Activated CD4-positive, alpha-beta T cell treated with anti-CD3 and anti-CD28 coated beads, Interleukin-2, Interleukin-6, amounts not matched to agents 100 ng/mL and 50 ng/mL, durations not matched to agents 16 hours and 8 hours (primary cell): ENCODE measurements at regions not wholly inside any gene's neighbourhood (a gene's known extent, or its start where the extent isn't known, plus 50 kb on each side); places are given as distances from the start of the nearest gene placed in this dataset.
A peak's percentile ranks its signal among the peaks of the same experiment; 100 is the strongest.

Experiments
- DNase-seq: peaks from one replicate; pipeline ENCODE4 v3.0.0-alpha.2; 2020

DNA sequence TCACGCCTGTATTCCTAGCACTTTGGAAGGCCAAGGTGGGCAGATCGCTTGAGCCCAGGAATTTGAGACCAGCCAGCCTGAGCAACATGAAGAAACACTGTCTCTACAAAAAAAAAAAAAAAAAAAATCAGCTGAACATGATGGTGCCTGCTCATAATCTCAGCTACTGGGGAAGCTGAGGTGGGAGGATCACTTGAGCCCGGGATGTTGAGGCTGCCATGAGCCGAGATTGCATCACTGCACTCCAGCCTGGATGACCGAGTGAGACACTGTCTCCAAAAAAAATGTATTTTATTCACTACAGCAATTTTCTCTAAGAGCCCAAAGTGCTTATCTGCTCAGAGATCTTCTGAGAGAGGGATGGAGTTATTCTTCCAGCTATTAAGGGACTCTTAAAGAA is 215.8 kb upstream of the PPP3CA start:
- DNase-seq: no peak

GRCh38 chr4:101556842-101557241 is 209.5 kb upstream of the PPP3CA start:
- DNase-seq: no peak

DNA sequence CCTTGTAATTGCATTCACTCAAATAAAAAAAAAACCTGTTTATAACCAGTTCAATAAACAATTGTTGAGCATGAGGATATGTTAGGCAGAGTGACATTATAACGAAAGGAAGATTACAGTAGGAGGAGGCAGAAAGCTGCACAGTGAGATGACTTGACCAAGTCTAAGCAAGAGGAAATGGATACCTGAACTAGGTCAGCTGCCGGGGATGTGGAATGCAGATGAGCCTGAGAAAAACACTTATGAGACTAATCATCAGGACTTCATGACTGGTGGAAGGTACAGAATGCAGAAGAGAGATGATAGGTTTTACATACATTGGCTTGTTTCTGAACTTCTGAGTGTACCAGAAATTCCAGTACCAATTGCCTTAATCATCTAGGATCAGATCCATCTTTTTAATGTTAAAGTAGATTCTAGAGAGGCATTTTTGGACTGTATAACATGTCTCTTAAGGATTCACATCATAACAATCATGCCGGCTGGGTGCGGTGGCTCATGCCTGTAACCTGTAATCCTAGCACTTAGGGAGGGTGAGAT is 208.1 kb upstream of the PPP3CA start:
- no peak for DNase-seq

DNA sequence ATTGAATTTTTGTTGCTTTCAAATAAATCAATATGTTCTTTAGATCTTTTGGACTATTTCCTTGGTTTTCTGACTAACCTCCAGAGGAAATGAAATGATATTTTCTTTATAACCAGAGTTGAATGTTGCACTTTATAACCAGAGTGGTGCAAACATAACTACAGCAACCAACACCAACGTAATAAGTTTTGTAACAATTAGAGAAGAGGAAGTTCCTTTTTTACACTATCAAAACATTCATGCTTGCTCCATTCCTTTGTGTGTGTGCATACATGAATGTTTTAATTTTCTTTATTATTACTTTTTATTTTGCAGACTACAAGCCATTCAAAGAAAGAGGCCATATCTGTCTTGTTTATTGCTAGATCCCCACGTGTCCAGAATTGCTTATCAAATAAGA is 193.0 kb upstream of the PPP3CA start:
- no peak for DNase-seq

DNA sequence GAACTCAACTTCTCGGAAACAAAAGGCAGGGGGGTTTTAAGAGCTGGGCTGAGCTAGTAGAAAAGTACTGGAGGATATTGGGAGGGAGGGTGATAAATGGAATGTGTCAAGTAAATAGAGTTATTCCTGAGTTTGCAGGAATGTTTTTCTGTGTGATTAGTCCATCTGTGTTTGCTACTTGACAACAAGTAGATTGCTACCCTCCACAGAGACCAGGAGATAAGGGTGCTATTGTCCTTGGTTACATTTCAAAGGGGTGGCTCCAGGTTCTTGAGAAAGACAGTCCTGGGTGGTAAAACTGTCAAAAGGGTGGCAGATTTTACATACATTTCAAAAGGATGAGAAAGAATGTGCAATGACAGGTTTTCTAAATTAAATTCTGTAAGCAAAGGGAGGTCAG is 181.2 kb upstream of the PPP3CA start:
- no peak for DNase-seq

GRCh38 chr4:101527188-101527587 is 179.9 kb upstream of the PPP3CA start:
- peak; percentile 88 for DNase-seq

DNA sequence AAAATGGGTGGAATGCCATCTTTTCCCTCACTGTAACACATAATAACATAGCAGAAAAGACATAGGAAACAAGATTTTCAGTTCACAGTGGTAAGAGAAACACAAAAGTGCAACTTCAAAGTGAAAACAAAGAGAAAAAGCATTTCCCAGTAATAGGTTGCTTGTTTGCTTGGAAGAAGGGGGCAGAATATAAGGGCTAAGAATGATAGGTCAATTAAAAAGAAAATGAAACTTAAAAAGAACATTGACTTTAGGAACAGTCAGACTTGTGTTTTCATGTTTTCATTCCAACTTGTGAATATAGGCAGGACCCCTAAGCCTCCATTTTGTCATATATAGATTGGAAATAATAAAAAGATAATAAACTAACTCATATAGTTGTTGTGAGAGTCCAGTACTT is 168.2 kb upstream of the PPP3CA start:
- DNase-seq: no peak

DNA sequence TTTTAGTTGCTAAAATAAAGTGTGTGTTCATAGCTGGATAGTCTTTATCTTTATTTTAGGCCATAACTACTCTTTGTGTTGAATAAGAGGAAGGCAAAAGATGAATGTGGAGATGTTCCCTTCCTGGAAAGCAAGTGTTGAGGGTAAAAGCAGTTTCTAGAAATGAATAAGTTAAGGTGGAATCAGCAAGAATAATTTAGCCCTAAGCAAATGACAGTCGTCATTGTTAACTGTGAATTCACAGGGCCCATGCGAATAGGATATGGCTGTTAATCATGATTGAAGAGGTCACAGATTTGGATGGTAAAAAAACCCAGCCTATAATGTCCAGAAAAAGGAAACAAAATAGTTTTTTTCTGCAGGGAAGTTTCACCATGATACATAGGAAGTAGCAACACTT is 167.8 kb upstream of the PPP3CA start:
- peak; percentile 22 for DNase-seq

GRCh38 chr4:101512416-101512815 is 165.1 kb upstream of the PPP3CA start:
- DNase-seq: no peak

GRCh38 chr4:101501421-101501820 is 154.1 kb upstream of the PPP3CA start:
- DNase-seq: no peak

- no peak for DNase-seq
Observed at GRCh38 chr4:101500742-101501141, 153.4 kb upstream of the PPP3CA start.

GRCh38 chr4:101475246-101475645 is 127.9 kb upstream of the PPP3CA start:
- DNase-seq: no peak

DNA sequence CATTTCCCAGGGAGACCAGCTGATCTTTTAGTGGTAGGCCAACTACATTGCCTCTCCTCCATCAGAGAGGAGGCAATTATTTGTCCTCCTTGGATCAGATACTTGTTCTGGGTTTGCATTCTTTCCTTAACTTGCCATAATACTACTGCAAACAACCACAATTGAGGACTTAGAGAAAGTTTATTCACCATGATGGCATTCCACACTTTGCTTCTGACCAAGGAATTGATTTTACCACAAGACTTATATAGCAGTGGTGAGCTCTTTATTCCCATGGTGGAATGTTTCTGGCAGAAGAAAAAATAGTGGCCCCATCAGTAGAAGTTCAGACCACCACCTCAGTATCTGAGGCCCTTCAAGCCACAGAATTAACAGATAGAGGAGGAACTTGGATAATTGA is 123.9 kb upstream of the PPP3CA start:
- no peak for DNase-seq

DNA sequence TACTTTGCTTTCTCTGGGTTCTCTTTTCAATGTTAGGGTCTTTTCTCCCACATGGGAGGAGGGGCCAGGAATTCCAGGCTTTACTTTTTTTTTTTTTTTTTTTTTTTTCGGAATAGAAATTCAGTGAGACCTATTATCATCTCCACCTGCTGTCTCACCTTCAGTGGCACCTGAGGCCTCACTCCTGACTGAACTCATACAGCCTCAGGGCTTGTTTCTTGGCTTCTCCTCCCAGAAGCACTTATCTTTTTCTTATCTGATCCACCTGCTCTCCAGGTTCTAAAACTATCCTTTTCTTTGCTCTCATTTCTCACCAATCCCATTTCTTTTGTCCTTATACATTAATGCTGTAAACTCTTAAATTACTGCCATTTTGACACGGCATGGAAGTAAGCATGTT is 117.3 kb upstream of the PPP3CA start:
- DNase-seq: no peak

DNA sequence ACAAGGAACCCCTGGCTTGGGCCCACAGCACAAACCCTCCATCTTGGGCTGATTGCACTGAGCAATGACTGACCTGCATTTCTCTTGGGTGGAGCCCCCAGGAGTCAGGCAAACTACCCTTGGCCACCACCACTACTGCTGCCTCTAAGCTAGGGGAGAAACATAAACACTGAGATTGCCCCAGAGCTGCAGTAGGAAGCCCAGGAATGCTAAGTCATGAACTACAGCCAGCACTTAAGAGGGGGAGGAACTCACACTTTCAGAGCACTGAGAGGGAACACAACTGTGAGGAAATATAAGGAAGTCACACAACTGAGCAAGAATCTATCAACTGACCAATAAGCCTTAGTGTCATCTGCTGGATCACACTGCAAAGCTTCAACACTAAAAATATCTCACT is 111.6 kb upstream of the PPP3CA start:
- DNase-seq: no peak

DNA sequence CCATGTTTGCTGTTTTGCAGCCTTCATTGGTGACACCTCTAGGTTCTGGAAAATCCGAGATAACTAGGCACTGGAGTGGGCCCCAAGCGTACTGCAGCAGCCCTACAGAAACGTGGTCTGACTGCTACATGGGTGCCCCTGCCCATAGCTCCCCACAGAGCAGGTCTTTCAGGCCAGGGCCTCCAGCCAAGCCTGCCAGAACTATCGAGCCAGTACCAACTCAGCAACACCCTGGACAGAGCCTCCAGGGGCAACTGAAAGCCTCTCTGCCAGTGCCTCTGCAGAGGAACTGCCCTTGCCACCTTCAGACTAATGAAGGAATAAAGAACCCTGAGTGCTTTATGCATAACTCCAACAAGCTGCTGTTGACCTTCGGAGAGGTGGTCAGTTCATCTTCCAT is 111.1 kb upstream of the PPP3CA start:
- DNase-seq: no peak

DNA sequence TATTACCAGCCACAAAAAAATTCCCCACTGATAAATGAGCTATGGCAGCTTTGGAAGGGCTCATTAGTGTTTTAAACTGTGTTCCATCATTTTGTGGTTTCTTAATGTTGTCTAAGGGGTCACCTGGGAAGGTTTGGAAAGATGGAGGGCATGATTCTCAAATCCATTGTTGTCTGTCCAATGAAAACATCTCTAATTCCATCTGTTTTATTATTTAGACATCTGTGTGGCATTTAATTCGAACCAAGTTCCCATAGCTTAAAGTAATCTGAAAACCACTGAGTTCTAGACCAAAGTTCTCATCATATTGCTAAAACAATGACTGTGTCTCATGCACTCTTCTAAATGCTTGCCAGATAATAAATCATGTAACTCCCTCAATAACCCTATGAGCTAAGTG is 103.8 kb upstream of the PPP3CA start:
- no peak for DNase-seq

- DNase-seq: no peak
Observed at GRCh38 chr4:101441446-101441845, 94.1 kb upstream of the PPP3CA start.

DNA sequence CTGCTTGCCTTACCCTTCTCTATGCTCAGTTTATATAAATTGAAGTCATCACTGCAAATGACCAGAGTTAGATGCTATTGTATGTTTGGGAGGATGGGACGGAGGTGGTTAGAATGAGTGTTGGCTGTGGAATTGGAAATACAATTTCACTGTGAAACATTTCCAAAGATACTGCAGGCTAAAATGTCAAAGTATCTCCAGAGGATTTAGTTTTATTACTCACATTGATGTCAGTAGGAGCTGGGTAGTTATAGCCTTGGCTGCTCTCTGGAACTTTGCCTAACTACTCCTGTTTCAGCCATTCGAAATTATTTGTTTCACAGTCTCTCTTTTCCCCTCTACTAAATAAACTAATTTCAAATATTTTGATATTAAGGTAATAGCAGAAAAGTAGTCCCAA is 92.6 kb upstream of the PPP3CA start:
- no peak for DNase-seq

- no peak for DNase-seq
Observed at GRCh38 chr4:101421386-101421785, 74.1 kb upstream of the PPP3CA start.

- no peak for DNase-seq
Observed at GRCh38 chr4:101420661-101421060, 73.3 kb upstream of the PPP3CA start.

DNA sequence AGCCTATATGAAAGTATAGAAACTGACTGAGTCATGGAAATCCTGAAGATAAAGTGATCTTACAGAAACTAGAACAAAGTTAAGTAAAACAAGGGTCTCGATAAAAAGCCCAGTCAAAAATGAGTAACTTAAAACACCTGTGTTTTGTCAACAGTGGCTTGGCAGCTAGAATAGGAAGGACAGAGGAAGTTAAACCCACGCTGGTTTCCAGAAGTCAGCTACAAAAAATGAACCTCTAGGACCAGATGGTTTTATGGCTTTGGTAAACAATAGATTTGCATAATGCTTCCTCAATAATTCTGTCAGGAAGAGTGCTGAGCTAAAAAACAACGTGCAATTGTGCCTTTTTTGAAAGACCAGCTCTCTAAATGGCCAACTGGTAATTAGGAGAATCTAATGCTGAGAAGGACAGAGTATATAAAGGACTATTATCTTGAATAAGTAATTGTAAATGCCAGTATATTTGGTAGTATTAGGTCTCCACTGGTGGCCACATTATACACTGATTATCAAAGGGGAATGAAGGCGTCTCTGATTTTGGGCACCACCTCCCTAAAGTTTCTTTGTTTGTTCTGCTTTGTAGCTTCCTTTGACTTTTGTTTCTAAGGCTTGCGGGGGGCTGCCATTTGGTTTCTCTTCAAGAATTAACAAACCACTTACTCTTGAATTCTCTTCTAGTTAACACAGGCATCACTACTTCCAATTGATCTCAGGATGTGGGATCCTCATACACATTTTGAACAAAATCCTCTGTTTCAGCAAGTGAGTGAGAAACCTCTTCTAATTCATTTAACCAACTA is 72.2 kb upstream of the PPP3CA start:
- peak; percentile 39 for DNase-seq

DNA sequence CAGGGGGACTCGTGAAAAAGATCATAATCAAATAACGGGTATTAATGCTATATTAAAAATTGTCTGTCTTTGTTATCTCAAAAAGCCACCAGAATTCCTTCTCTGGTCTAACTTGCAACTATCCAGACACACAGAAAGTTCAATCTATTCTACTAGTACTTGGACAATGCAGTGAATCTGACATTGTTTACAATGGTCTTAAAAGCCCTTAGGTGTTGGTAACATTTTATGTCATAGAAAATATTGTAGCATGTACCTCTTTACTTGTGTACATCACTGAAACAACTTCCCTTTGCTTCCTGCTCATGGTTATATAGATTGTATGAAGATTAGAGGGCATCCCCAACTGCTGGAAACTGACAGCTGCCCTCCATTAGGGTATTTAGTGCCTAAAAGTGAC is 71.1 kb upstream of the PPP3CA start:
- DNase-seq: peak; percentile 10

- peak; percentile 80 for DNase-seq
Observed at GRCh38 chr4:101418055-101418454, 70.7 kb upstream of the PPP3CA start.

GRCh38 chr4:101417046-101417445 is 69.7 kb upstream of the PPP3CA start:
- DNase-seq: no peak
